C4-2B (cell line): ENCODE measurements at regions not wholly inside any gene's neighbourhood (a gene's known extent, or its start where the extent isn't known, plus 50 kb on each side); places are given as distances from the start of the nearest gene placed in this dataset.

Experiments
- H3K27ac ChIP-seq: fragments of 450-650 bp; 2 replicates; pipeline ENCODE4 v1.5.1; 2017
- CTCF ChIP-seq: fragments of 450-650 bp; conservative IDR thresholded peaks from 2 replicates; pipeline ENCODE4 v1.5.1; 2017; ENCODE audit warnings: mild to moderate bottlenecking
- ZFX ChIP-seq: fragments of 450-650 bp; IDR thresholded peaks from 2 replicates; pipeline ENCODE4 v1.6.1; 2017

GRCh38 chr5:17816944-17817343 is 182.7 kb downstream of the TAF11L14 start:
- TF ChIP-seq CTCF, result no peak
- no peak for TF ChIP-seq ZFX
- H3K27ac ChIP-seq, result no peak overlapping the region

GRCh38 chr5:17817990-17818389 is 183.7 kb downstream of the TAF11L14 start:
- TF ChIP-seq CTCF (no peak), ZFX (no peak)
- H3K27ac ChIP-seq, result no peak overlapping the region

GRCh38 chr5:17819783-17820182 is 185.5 kb downstream of the TAF11L14 start:
- TF ChIP-seq CTCF (no peak), ZFX (no peak)
- H3K27ac ChIP-seq, result no peak overlapping the region

GRCh38 chr5:17828681-17829080 is 194.4 kb downstream of the TAF11L14 start:
- no peak overlapping the region for H3K27ac ChIP-seq
- TF ChIP-seq CTCF (no peak), ZFX (no peak)

- H3K27ac ChIP-seq, result no peak overlapping the region
- TF ChIP-seq CTCF, result no peak
These were observed 195.2 kb downstream of the TAF11L14 start for GRCh38 chr5:17829456-17829855.

GRCh38 chr5:17831279-17831678 is 197.0 kb downstream of the TAF11L14 start:
- TF ChIP-seq CTCF (no peak), ZFX (no peak)
- no peak overlapping the region for H3K27ac ChIP-seq

- TF ChIP-seq ZFX (no peak), CTCF (no peak)
- no peak overlapping the region for H3K27ac ChIP-seq
These were observed 198.9 kb downstream of the TAF11L14 start for GRCh38 chr5:17832949-17833745.
